ENCODE measurements at regions not wholly inside any gene's neighbourhood (a gene's known extent, or its start where the extent isn't known, plus 50 kb on each side); places are given as distances from the start of the nearest gene placed in this dataset.
A peak's percentile ranks its signal among the peaks of the same experiment; 100 is the strongest.

- DNase-seq, result no peak
- intact Hi-C loops (cut with DNase I), result loop anchor here (10.0 kb wide), 1 partner anchor 145 kb away; the partner anchor contains the start of gene RAI14
Measured at GRCh38 chr5:34509392-34509791, 146.7 kb upstream of the RAI14 start.

- intact Hi-C loops (cut with DNase I), result no loop called here
- DNase-seq, result no peak
Measured at GRCh38 chr5:34510002-34510401, 146.1 kb upstream of the RAI14 start.

- no peak for DNase-seq
- intact Hi-C loops (cut with DNase I), result no loop called here
Measured at GRCh38 chr5:34511063-34511462, 145.1 kb upstream of the RAI14 start.

- no peak for DNase-seq
- intact Hi-C loops (cut with DNase I), result no loop called here
Measured at GRCh38 chr5:34511481-34511880, 144.6 kb upstream of the RAI14 start.

- DNase-seq, result peak in 12 of 42 donors; percentile 9 to 52 (median 32)
- intact Hi-C loops (cut with DNase I), result no loop called here
Measured at GRCh38 chr5:34511915-34512314, 144.2 kb upstream of the RAI14 start.

GRCh38 chr5:34516166-34516565 lies 140.0 kb upstream of the RAI14 start:
- intact Hi-C loops (cut with DNase I), result no loop called here
- no peak for DNase-seq

- intact Hi-C loops (cut with DNase I), result no loop called here
- no peak for DNase-seq
Measured at GRCh38 chr5:34516686-34517085, 139.4 kb upstream of the RAI14 start.

- intact Hi-C loops (cut with DNase I), result no loop called here
- DNase-seq, result no peak
Measured at GRCh38 chr5:34517249-34517648, 138.9 kb upstream of the RAI14 start.

GRCh38 chr5:34519489-34520220 lies 136.5 kb upstream of the RAI14 start:
- intact Hi-C loops (cut with DNase I), result loop anchor here (10.0 kb wide), 1 partner anchor 375 kb away; no protein-coding TSS in a partner anchor
- no peak for DNase-seq

GRCh38 chr5:34521628-34522290 lies 134.4 kb upstream of the RAI14 start:
- no peak for DNase-seq
- intact Hi-C loops (cut with DNase I), result loop anchor here (10.0 kb wide), 1 partner anchor 373 kb away; no protein-coding TSS in a partner anchor

- intact Hi-C loops (cut with DNase I), result loop anchor here (10.0 kb wide), 1 partner anchor 372 kb away; no protein-coding TSS in a partner anchor
- DNase-seq, result peak; percentile 25 to 93 (median 79)
Measured at GRCh38 chr5:34522599-34523386, 133.3 kb upstream of the RAI14 start.

GRCh38 chr5:34523387-34523726 lies 132.8 kb upstream of the RAI14 start:
- DNase-seq, result no peak
- intact Hi-C loops (cut with DNase I), result loop anchor here (10.0 kb wide), 1 partner anchor 371 kb away; no protein-coding TSS in a partner anchor

- intact Hi-C loops (cut with DNase I), result loop anchor here (10.0 kb wide), 1 partner anchor 371 kb away; no protein-coding TSS in a partner anchor
- DNase-seq, result no peak
Measured at GRCh38 chr5:34524123-34524522, 132.0 kb upstream of the RAI14 start.

GRCh38 chr5:34525761-34526160 lies 130.4 kb upstream of the RAI14 start:
- intact Hi-C loops (cut with DNase I), result loop anchor here (10.0 kb wide), 1 partner anchor 369 kb away; no protein-coding TSS in a partner anchor
- no peak for DNase-seq

GRCh38 chr5:34526682-34527305 lies 129.3 kb upstream of the RAI14 start:
- intact Hi-C loops (cut with DNase I), result loop anchor here (10.0 kb wide), 1 partner anchor 368 kb away; no protein-coding TSS in a partner anchor
- no peak for DNase-seq

- no peak for DNase-seq
- intact Hi-C loops (cut with DNase I), result loop anchor here (10.0 kb wide), 1 partner anchor 365 kb away; no protein-coding TSS in a partner anchor
Measured at GRCh38 chr5:34529581-34530331, 126.4 kb upstream of the RAI14 start.

GRCh38 chr5:34530637-34531036 lies 125.5 kb upstream of the RAI14 start:
- intact Hi-C loops (cut with DNase I), result no loop called here
- no peak for DNase-seq

GRCh38 chr5:34531751-34532360 lies 124.3 kb upstream of the RAI14 start:
- intact Hi-C loops (cut with DNase I), result no loop called here

More at GRCh38 chr5:34531751-34532360, 124.3 kb upstream of the RAI14 start:
- DNase-seq, result no peak

All from head of caudate nucleus (tissue), 42 donors.